ENCODE measurements at regions not wholly inside any gene's neighbourhood (a gene's known extent, or its start where the extent isn't known, plus 50 kb on each side); places are given as distances from the start of the nearest gene placed in this dataset.

- Histone ChIP-seq H3K36me3 (ENCODE audit: control insufficient read depth, insufficient read depth, low read length) (no peaks in the 10 kb centered on the region), H3K4me1 (ENCODE audit: control insufficient read depth, extremely low read depth, insufficient read depth, low read length) (no peaks in the 10 kb centered on the region), H2AFZ (ENCODE audit: low read length) (no peak overlapping the region), H3K9me3 (ENCODE audit: control insufficient read depth, insufficient read depth, low read depth, low read length) (no peaks in the 10 kb centered on the region), H3K4me3 (replicated peaks in 1 of 4; ENCODE audit: control extremely low read depth in 1 of 4, insufficient read depth in 1 of 4, low read depth in 3 of 4, low read length in 4 of 4) (no peak overlapping the region), H4K20me1 (ENCODE audit: control insufficient read depth, extremely low read depth, insufficient read depth, low read length) (no peaks in the 10 kb centered on the region), H3K79me2 (ENCODE audit: control insufficient read depth, insufficient read depth, low read length) (no peaks in the 10 kb centered on the region), H3K27ac (ENCODE audit: insufficient read depth, low read length) (no peak overlapping the region), H3K4me2 (ENCODE audit: extremely low read depth, insufficient read depth, low read length) (no peak overlapping the region), H3K27me3 (ENCODE audit: control insufficient read depth, insufficient read depth, low read length) (no peaks in the 10 kb centered on the region), H3K9ac (ENCODE audit: insufficient read depth, low read length) (no peak overlapping the region)
- TF ChIP-seq CTCF (conservative IDR thresholded peaks at IDR 0.05 in 1 of 2, IDR thresholded peaks at IDR 0.05 in 1 of 2; ENCODE audit: low read depth in 1 of 2, low read length in 2 of 2) (no peak), EZH2 (IDR thresholded peaks at IDR 0.05; ENCODE audit: low read length, missing control alignments) (no peak)
- DNase-seq (ENCODE audit: low read depth in 2 of 2) = no peak
Observed at GRCh38 chr14:43359317-43359716, 1147.8 kb downstream of the FSCB start.

- no peak overlapping the region for H3K9ac ChIP-seq (ENCODE audit: insufficient read depth, low read length)
- H4K20me1 ChIP-seq (ENCODE audit: control insufficient read depth, extremely low read depth, insufficient read depth, low read length) = no peaks in the 10 kb centered on the region
- no peaks in the 10 kb centered on the region for H3K9me3 ChIP-seq (ENCODE audit: control insufficient read depth, insufficient read depth, low read depth, low read length)
- H3K4me1 ChIP-seq (ENCODE audit: control insufficient read depth, extremely low read depth, insufficient read depth, low read length) = no peaks in the 10 kb centered on the region
- TF ChIP-seq EZH2 (IDR thresholded peaks at IDR 0.05; ENCODE audit: low read length, missing control alignments) (no peak), CTCF (conservative IDR thresholded peaks at IDR 0.05 in 1 of 2, IDR thresholded peaks at IDR 0.05 in 1 of 2; ENCODE audit: low read depth in 1 of 2, low read length in 2 of 2) (no peak)
- no peaks in the 10 kb centered on the region for H3K36me3 ChIP-seq (ENCODE audit: control insufficient read depth, insufficient read depth, low read length)
- no peak overlapping the region for H3K4me3 ChIP-seq (replicated peaks in 1 of 4; ENCODE audit: control extremely low read depth in 1 of 4, insufficient read depth in 1 of 4, low read depth in 3 of 4, low read length in 4 of 4)
- H3K4me2 ChIP-seq (ENCODE audit: extremely low read depth, insufficient read depth, low read length) = no peak overlapping the region
- DNase-seq (ENCODE audit: low read depth in 2 of 2) = no peak
- no peak overlapping the region for H2AFZ ChIP-seq (ENCODE audit: low read length)
- H3K27ac ChIP-seq (ENCODE audit: insufficient read depth, low read length) = no peak overlapping the region
- H3K79me2 ChIP-seq (ENCODE audit: control insufficient read depth, insufficient read depth, low read length) = no peaks in the 10 kb centered on the region
- H3K27me3 ChIP-seq (ENCODE audit: control insufficient read depth, insufficient read depth, low read length) = no peaks in the 10 kb centered on the region
Observed at GRCh38 chr14:43356979-43357545, 1150.0 kb downstream of the FSCB start.

- Histone ChIP-seq H3K27ac (ENCODE audit: insufficient read depth, low read length) (no peak overlapping the region), H3K36me3 (ENCODE audit: control insufficient read depth, insufficient read depth, low read length) (no peaks in the 10 kb centered on the region), H2AFZ (ENCODE audit: low read length) (no peak overlapping the region), H4K20me1 (ENCODE audit: control insufficient read depth, extremely low read depth, insufficient read depth, low read length) (no peaks in the 10 kb centered on the region), H3K9me3 (ENCODE audit: control insufficient read depth, insufficient read depth, low read depth, low read length) (no peaks in the 10 kb centered on the region), H3K4me2 (ENCODE audit: extremely low read depth, insufficient read depth, low read length) (no peak overlapping the region), H3K27me3 (ENCODE audit: control insufficient read depth, insufficient read depth, low read length) (no peaks in the 10 kb centered on the region), H3K4me3 (replicated peaks in 1 of 4; ENCODE audit: control extremely low read depth in 1 of 4, insufficient read depth in 1 of 4, low read depth in 3 of 4, low read length in 4 of 4) (no peak overlapping the region), H3K9ac (ENCODE audit: insufficient read depth, low read length) (no peak overlapping the region), H3K79me2 (ENCODE audit: control insufficient read depth, insufficient read depth, low read length) (no peaks in the 10 kb centered on the region), H3K4me1 (ENCODE audit: control insufficient read depth, extremely low read depth, insufficient read depth, low read length) (no peaks in the 10 kb centered on the region)
- DNase-seq (ENCODE audit: low read depth in 2 of 2) = no peak
- no peak for TF ChIP-seq EZH2 (IDR thresholded peaks at IDR 0.05; ENCODE audit: low read length, missing control alignments)
Observed at GRCh38 chr14:43356382-43356781, 1150.7 kb downstream of the FSCB start.
